ENCODE measurements at regions not wholly inside any gene's neighbourhood (a gene's known extent, or its start where the extent isn't known, plus 50 kb on each side); places are given as distances from the start of the nearest gene placed in this dataset.
"Not testable (repeated sequence)": the region's sequence is repeated elsewhere in the genome, so short reads cannot be mapped to it uniquely, and the experiment has no call there.

DNA sequence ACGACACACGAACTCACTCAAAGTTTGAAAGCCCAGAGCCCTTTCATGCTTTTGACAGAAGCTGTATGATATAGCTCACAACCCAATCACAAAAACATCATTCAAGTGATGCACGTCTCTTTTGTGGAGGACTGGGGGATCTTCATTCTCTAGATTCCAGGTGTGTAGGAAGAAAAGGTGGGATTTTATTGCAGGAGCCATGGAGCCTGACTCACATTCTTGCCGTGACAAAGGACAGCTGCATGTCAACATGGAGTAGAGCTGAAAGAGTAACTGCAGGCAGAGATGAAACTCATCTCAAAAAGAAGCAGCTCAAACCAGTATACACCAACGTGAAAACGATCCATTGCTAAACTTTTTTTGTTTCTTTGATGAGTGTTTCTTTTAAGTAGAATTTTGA lies 50.9 kb upstream of the PDE1A start:
- no peak overlapping the region for H3K4me3 ChIP-seq (ENCODE audit: low read depth, low read length)

GRCh38 chr2:182481676-182482075 lies 54.8 kb upstream of the PDE1A start:
- DNase-seq (ENCODE audit: low read depth) = no peak

More for the DNA sequence above, 50.9 kb upstream of the PDE1A start:
- no peak for DNase-seq (ENCODE audit: low read depth)

GRCh38 chr2:182482511-182482910 lies 55.7 kb upstream of the PDE1A start:
- DNase-seq (ENCODE audit: low read depth) = no peak

More at GRCh38 chr2:182481676-182482075, 54.8 kb upstream of the PDE1A start:
- no peak overlapping the region for H3K4me3 ChIP-seq (ENCODE audit: low read depth, low read length)

DNA sequence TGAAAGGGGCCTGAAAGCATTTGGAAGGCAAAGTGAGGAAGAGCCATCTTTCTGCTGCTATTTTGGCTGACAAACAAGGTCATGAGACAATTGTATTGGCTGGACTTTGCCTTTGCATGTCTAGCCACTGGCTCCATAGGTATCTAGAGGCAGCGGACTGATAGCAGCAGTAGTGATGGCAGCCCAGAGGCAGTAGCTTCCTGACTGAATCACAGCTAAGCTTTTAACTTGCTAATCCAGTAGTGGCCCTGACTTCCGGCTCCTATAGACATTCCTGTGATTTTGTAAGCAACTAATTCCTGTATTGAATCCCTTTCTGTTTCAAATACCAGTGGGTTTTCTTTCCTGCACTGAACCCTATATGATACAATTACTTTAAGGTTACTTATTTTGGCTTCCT lies 69.8 kb upstream of the PDE1A start:
- no peak for DNase-seq (ENCODE audit: low read depth)
- no peak overlapping the region for H3K4me3 ChIP-seq (ENCODE audit: low read depth, low read length)

More at GRCh38 chr2:182482511-182482910, 55.7 kb upstream of the PDE1A start:
- no peak overlapping the region for H3K4me3 ChIP-seq (ENCODE audit: low read depth, low read length)

DNA sequence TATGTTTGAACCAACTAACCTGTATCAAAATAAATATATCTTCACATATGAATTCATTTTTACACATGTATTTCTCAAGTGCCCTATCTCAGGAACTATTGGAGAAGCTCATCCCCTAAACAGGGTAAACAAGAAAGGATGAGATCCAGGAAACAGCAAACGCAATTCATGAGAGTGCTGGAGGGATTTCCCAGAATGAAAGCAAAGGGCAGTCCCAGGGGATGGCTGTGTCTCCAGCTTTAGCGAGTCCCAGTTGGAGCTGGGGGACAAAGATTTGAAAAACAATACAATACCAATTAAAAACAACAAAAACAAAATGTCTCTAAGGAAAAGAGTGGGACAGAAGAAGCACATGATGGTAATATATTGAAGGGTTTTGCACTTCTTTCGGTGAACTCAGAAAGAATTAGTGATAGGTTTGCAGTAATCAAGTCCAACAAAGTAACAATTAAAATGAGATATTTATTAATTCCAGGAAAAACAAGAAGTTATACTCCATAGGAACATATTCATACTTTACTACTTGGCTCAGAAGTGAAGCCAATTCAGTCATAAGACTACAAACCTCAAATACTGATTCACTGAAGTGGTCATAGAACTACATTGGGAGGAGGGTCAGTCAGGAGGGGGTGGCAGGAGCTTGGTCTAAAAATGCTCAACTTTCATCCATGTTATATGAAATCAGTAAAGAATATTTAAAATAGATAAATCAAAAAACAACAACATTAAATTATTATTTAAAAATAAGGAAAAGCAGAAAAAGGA lies 73.1 kb upstream of the PDE1A start:
- DNase-seq (ENCODE audit: low read depth) = no peak
- no peak overlapping the region for H3K4me3 ChIP-seq (ENCODE audit: low read depth, low read length)

GRCh38 chr2:182503886-182504285 lies 77.0 kb upstream of the PDE1A start:
- peak; percentile 16 for DNase-seq (ENCODE audit: low read depth)
- H3K4me3 ChIP-seq (ENCODE audit: low read depth, low read length) = no peak overlapping the region

DNA sequence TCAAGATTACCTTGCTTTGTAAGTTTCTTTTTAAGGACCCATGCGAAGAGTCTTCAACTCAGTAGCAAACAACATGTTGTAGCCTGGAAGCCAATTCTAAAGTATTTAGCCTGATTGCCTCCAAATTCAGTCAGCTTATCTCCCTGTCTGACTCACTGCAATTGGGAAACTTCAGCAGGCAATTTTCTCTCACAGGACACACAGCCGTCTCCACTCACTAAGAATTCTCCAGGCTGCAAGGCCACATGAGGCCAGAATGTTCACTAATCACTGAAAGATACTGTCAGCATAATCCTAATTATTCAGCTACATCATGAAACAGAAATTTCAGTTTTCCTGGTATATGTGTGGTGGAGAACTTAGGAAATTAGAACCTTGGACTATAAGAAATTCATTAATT lies 78.1 kb upstream of the PDE1A start:
- no peak overlapping the region for H3K4me3 ChIP-seq (ENCODE audit: low read depth, low read length)
- DNase-seq (ENCODE audit: low read depth) = peak; percentile 60

DNA sequence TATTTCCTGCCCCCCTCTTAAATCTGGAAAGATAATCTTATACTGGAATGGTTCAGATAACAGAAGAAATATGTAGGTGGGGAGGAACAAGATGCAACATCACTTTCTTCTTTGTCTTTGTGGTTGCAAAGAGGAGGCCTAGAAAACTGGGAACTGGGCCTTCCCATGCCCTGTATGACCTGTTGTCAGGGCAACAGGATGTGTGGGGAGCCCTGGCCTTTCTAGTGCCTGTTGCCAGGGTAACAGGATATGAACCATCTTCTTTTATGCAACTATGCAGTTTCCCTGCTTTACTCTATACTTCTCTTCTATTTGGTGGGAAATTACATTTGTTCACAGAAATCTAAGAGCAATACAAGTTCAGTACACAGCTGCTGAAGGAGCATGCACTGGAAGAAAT lies 79.8 kb upstream of the PDE1A start:
- peak; percentile 24 for DNase-seq (ENCODE audit: low read depth)
- no peak overlapping the region for H3K4me3 ChIP-seq (ENCODE audit: low read depth, low read length)

GRCh38 chr2:182508583-182508982 lies 81.7 kb upstream of the PDE1A start:
- not testable (repeated sequence) for H3K4me3 ChIP-seq (ENCODE audit: low read depth, low read length); DNase-seq (ENCODE audit: low read depth)

- no peak for DNase-seq (ENCODE audit: low read depth)
- H3K4me3 ChIP-seq (ENCODE audit: low read depth, low read length) = no peak overlapping the region
Measured at GRCh38 chr2:182509216-182509615, 82.4 kb upstream of the PDE1A start.

- no peak overlapping the region for H3K4me3 ChIP-seq (ENCODE audit: low read depth, low read length)
- DNase-seq (ENCODE audit: low read depth) = no peak
Measured at GRCh38 chr2:182521453-182522404, 94.9 kb upstream of the PDE1A start.

GRCh38 chr2:182522405-182522896 lies 95.6 kb upstream of the PDE1A start:
- no peak overlapping the region for H3K4me3 ChIP-seq (ENCODE audit: low read depth, low read length)
- DNase-seq (ENCODE audit: low read depth) = no peak

DNA sequence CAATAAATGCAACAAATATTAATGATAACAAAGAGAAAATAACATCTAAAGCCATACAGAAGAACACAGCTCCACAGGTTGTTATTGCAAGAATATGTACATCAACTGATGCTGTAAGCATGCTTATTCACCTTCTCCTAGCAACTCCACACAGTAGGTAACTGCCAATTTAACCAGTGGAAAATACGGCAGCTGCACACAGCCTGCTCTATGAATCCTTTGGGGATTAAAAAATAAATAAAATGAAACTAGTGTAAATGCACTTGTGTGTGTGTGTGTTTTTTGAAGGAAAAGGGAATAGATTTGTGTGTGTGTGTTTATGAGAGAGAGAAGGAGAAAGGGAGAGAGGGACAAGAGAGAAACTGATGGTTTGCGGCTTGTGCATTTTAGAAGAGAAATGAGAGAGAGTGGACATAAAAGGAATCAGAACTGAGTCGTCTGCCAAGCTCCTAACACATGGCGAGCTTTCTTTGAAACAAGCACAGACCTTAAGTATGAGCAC lies 96.2 kb upstream of the PDE1A start:
- no peak for DNase-seq (ENCODE audit: low read depth)
- H3K4me3 ChIP-seq (ENCODE audit: low read depth, low read length) = no peak overlapping the region

DNA sequence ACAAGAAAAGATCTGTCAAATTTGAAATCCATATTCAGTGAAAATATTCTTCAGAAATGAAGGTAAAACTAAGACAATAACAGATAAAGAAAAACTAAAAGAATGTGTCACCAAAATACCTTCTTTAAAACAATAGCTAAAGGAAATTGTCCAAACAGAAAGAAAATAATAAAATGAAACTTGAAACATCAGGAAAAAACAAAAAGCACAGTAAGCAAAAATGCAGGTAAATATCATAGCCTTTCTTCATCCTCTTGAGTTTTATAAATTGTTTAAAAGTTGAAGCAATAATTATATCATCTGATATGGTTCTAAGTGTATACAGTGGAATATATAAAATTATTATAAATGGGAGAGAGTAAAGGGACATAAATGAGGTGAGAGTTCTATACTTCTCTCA lies 103.8 kb upstream of the PDE1A start:
- no peak for DNase-seq (ENCODE audit: low read depth)
- no peak overlapping the region for H3K4me3 ChIP-seq (ENCODE audit: low read depth, low read length)

DNA sequence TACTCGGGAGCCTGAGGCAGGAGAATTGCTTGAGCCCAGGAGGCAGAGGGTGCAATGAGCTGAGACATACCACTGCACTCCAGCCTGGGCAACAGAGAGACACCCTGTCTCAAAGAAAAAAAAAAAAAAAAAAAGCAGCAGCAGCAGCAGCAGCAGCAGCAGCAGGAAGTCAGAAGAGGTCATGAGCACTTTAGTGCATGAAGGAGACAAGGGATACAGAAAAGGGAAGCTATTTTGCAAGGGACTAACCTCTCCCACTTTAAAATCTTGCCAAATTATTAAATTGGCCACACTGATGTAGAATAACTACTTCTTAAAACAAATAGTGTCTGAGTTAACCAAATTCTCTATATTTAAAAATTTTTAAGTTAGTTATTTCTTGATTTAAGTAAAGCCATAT lies 113.4 kb upstream of the PDE1A start:
- H3K4me3 ChIP-seq (ENCODE audit: low read depth, low read length) = no peak overlapping the region
- DNase-seq (ENCODE audit: low read depth) = no peak

DNA sequence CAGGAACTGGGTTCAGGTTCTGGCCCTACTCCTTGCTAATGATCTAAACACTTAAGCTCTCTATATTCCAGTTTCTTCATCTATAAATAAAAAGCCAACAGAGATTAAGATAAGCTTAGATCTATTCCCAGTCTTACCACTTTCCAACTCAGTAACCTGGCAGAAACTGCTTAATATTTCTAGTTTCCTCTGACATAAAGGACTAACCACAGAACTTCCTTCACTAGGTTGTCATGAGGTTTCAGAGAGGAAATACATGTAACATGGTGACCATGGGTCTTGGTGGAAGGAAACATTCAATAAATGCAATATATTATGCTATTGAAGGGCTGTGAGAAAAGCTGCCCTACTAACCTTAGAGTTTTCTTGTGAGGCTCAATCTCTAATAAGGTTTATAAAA lies 114.4 kb upstream of the PDE1A start:
- H3K4me3 ChIP-seq (ENCODE audit: low read depth, low read length) = no peak overlapping the region
- DNase-seq (ENCODE audit: low read depth) = no peak

GRCh38 chr2:182542501-182543258 lies 115.8 kb upstream of the PDE1A start:
- DNase-seq (ENCODE audit: low read depth) = peak; percentile 13

GRCh38 chr2:182543741-182544525 lies 117.1 kb upstream of the PDE1A start:
- DNase-seq (ENCODE audit: low read depth) = no peak
- no peak overlapping the region for H3K4me3 ChIP-seq (ENCODE audit: low read depth, low read length)

More at GRCh38 chr2:182542501-182543258, 115.8 kb upstream of the PDE1A start:
- H3K4me3 ChIP-seq (ENCODE audit: low read depth, low read length) = no peak overlapping the region
